A549 (cell line): ENCODE measurements at regions not wholly inside any gene's neighbourhood (a gene's known extent, or its start where the extent isn't known, plus 50 kb on each side); places are given as distances from the start of the nearest gene placed in this dataset.

Experiments used
- ESRRA ChIP-seq: fragments of 150-350 bp; IDR thresholded peaks from 2 replicates; pipeline ENCODE4 v1.6.1; 2014; ENCODE audit warnings: mild to moderate bottlenecking, low read length, borderline replicate concordance
- HDAC2 ChIP-seq: fragments of 200-600 bp; sonication (generic); IDR thresholded peaks from 2 replicates; pipeline ENCODE4 v1.6.1; 2016
- JUN ChIP-seq, 2 experiments: fragments of >200 bp; sonication (Bioruptor Twin); formaldehyde crosslinking; IDR thresholded peaks; 2 replicates in 1 of 2; 3 replicates in 1 of 2; pipeline ENCODE4 v1.6.1; 2016 to 2017
- KDM1A ChIP-seq: fragments of 200-600 bp; sonication (generic); IDR thresholded peaks from 2 replicates; pipeline ENCODE4 v1.6.1; 2016; ENCODE audit warnings: low read depth, mild to moderate bottlenecking
- POLR2A ChIP-seq: IDR thresholded peaks from 2 replicates; pipeline ENCODE4 v1.6.1; 2012; ENCODE audit warnings: mild to moderate bottlenecking, low read length
- TF ChIP-seq, protein P1 (sequence below): fragments of 450-650 bp; IDR thresholded peaks from 2 replicates; pipeline ENCODE4 v1.6.1; 2014; ENCODE audit warnings: antibody characterized with exemption
- TF ChIP-seq, protein P2 (sequence below): fragments of >200 bp; sonication (Bioruptor Twin); formaldehyde crosslinking; IDR thresholded peaks from 3 replicates; pipeline ENCODE4 v1.5.1; 2016

DNA sequence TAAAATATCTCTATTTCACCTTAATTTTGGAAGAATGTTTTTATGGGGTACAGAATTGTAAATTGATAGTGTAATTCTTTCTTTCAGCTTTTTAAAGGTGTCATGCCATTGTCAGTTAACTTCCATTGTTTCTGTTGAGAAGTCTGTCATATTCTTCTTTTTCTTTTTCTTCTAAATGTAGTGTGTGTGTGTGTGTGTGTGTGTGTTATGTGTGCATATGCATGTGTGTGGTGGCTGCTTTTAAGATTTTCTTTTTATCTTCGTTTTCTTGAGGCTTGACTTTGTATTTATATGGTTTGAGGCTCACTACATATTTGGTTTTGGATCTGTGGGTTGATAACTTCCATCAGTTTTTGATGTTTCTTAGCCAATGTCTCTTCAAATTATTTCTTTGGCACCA lies 176.5 kb downstream of the OGFRL1 start:
- TF ChIP-seq, protein P1, sequence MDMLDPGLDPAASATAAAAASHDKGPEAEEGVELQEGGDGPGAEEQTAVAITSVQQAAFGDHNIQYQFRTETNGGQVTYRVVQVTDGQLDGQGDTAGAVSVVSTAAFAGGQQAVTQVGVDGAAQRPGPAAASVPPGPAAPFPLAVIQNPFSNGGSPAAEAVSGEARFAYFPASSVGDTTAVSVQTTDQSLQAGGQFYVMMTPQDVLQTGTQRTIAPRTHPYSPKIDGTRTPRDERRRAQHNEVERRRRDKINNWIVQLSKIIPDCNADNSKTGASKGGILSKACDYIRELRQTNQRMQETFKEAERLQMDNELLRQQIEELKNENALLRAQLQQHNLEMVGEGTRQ = no peak
- TF ChIP-seq POLR2A (no peak), ESRRA (no peak), KDM1A (no peak), JUN (IDR thresholded peaks at IDR 0.05) (no peak), HDAC2 (no peak)
- TF ChIP-seq, protein P2, sequence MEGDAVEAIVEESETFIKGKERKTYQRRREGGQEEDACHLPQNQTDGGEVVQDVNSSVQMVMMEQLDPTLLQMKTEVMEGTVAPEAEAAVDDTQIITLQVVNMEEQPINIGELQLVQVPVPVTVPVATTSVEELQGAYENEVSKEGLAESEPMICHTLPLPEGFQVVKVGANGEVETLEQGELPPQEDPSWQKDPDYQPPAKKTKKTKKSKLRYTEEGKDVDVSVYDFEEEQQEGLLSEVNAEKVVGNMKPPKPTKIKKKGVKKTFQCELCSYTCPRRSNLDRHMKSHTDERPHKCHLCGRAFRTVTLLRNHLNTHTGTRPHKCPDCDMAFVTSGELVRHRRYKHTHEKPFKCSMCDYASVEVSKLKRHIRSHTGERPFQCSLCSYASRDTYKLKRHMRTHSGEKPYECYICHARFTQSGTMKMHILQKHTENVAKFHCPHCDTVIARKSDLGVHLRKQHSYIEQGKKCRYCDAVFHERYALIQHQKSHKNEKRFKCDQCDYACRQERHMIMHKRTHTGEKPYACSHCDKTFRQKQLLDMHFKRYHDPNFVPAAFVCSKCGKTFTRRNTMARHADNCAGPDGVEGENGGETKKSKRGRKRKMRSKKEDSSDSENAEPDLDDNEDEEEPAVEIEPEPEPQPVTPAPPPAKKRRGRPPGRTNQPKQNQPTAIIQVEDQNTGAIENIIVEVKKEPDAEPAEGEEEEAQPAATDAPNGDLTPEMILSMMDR = no peak
